Hepatocyte (in vitro differentiated cells): ENCODE measurements at regions not wholly inside any gene's neighbourhood (a gene's known extent, or its start where the extent isn't known, plus 50 kb on each side); places are given as distances from the start of the nearest gene placed in this dataset.
A peak's percentile ranks its signal among the peaks of the same experiment; 100 is the strongest.

ENCODE experiments used
- DNase-seq: peaks from one replicate; pipeline ENCODE4 v3.0.0-alpha.2; 2016; ENCODE audit warnings: low spot score
- H2AFZ ChIP-seq: fragments of 200-600 bp; sonication (generic); 2 replicates; pipeline ENCODE4 v1.6.0; 2016; ENCODE audit warnings: antibody characterized with exemption, mild to moderate bottlenecking
- H3K27ac ChIP-seq: fragments of 200-600 bp; sonication (generic); 2 replicates; pipeline ENCODE4 v1.5.1; 2016; ENCODE audit warnings: mild to moderate bottlenecking
- H3K27me3 ChIP-seq: fragments of 200-600 bp; sonication (generic); 2 replicates; pipeline ENCODE4 v1.6.1; 2016
- H3K36me3 ChIP-seq: fragments of 200-600 bp; sonication (generic); replicated peaks from 2 replicates; pipeline ENCODE4 v1.5.1; 2016; ENCODE audit warnings: low read depth; ENCODE audit not compliant: insufficient read depth
- H3K4me1 ChIP-seq: fragments of 200-600 bp; sonication (generic); 2 replicates; pipeline ENCODE4 v1.5.1; 2016; ENCODE audit warnings: mild to moderate bottlenecking, moderate library complexity; ENCODE audit not compliant: insufficient read depth
- H3K4me2 ChIP-seq: fragments of 200-600 bp; sonication (generic); 2 replicates; pipeline ENCODE4 v1.6.0; 2016
- H3K4me3 ChIP-seq: fragments of 200-600 bp; sonication (generic); 2 replicates; pipeline ENCODE4 v1.5.1; 2016; ENCODE audit warnings: mild to moderate bottlenecking
- H3K79me2 ChIP-seq: fragments of 200-600 bp; sonication (generic); 2 replicates; pipeline ENCODE4 v1.6.0; 2017; ENCODE audit warnings: mild to moderate bottlenecking
- H3K9me2 ChIP-seq: fragments of 200-600 bp; sonication (generic); replicated peaks from 2 replicates; pipeline ENCODE4 v1.6.0; 2017; ENCODE audit warnings: mild to moderate bottlenecking; ENCODE audit not compliant: insufficient read depth
- H3K9me3 ChIP-seq: fragments of 200-600 bp; sonication (generic); 2 replicates; pipeline ENCODE4 v1.5.1; 2016; ENCODE audit warnings: low read depth, mild to moderate bottlenecking
- H4K20me1 ChIP-seq: fragments of 200-600 bp; sonication (generic); 2 replicates; pipeline ENCODE4 v1.6.0; 2016; ENCODE audit warnings: mild to moderate bottlenecking; ENCODE audit not compliant: insufficient read depth, poor library complexity, severe bottlenecking
- EZH2 ChIP-seq: fragments of 200-600 bp; sonication (generic); IDR thresholded peaks from 2 replicates; pipeline ENCODE4 v1.6.1; 2016; ENCODE audit warnings: antibody characterized with exemption, mild to moderate bottlenecking, borderline replicate concordance
- EZH2phosphoT487 ChIP-seq: fragments of 200-600 bp; sonication (generic); IDR thresholded peaks from one replicate; pipeline ENCODE4 v1.6.1; 2018; ENCODE audit warnings: antibody characterized with exemption, mild to moderate bottlenecking, low read depth, moderate library complexity; ENCODE audit not compliant: unreplicated experiment, severe bottlenecking
- WGBS: methylation state at CpG from one replicate; pipeline ENCODE4 v1.1.6; 2016; ENCODE audit warnings: low lambda C conversion rate; ENCODE audit errors: missing lambda C conversion rate; 5-methylcytosine and 5-hydroxymethylcytosine counted together
- TF ChIP-seq, protein P1 (sequence below): fragments of 200-600 bp; sonication (generic); IDR thresholded peaks from 2 replicates; pipeline ENCODE4 v1.5.1; 2016; ENCODE audit warnings: antibody characterized with exemption, mild to moderate bottlenecking; ENCODE audit not compliant: poor library complexity

DNA sequence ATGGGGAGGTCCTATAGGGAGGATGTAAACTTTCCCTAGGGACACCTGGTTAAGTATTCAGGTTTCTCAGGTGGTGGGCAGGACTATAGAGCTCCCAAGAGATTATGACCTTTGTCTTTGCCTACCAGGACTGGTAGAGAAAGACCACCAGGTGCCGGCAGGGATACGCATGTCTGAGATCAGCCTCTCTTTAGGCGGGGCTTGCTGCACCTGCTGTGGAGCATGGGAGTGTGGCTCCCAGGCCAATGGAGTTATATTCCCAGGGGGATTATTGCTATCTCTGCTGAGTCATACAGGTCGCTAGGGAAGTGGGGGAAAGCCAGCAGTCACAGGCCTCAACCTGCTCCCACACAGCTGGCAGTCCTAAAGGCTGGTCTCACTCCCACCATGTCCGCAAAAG lies 280.5 kb upstream of the MMS22L start:
- DNase-seq, result no peak
- Histone ChIP-seq H4K20me1 (no peaks in the 10 kb centered on the region), H3K4me3 (no peak overlapping the region), H3K27me3 (no peaks in the 10 kb centered on the region), H3K9me2 (no peaks in the 10 kb centered on the region), H3K4me2 (no peak overlapping the region), H2AFZ (no peak overlapping the region), H3K36me3 (no peaks in the 10 kb centered on the region), H3K27ac (no peak overlapping the region), H3K4me1 (no peaks in the 10 kb centered on the region), H3K79me2 (no peaks in the 10 kb centered on the region), H3K9me3 (no peaks in the 10 kb centered on the region)
- TF ChIP-seq, protein P1, sequence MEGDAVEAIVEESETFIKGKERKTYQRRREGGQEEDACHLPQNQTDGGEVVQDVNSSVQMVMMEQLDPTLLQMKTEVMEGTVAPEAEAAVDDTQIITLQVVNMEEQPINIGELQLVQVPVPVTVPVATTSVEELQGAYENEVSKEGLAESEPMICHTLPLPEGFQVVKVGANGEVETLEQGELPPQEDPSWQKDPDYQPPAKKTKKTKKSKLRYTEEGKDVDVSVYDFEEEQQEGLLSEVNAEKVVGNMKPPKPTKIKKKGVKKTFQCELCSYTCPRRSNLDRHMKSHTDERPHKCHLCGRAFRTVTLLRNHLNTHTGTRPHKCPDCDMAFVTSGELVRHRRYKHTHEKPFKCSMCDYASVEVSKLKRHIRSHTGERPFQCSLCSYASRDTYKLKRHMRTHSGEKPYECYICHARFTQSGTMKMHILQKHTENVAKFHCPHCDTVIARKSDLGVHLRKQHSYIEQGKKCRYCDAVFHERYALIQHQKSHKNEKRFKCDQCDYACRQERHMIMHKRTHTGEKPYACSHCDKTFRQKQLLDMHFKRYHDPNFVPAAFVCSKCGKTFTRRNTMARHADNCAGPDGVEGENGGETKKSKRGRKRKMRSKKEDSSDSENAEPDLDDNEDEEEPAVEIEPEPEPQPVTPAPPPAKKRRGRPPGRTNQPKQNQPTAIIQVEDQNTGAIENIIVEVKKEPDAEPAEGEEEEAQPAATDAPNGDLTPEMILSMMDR, result no peak
- TF ChIP-seq EZH2 (no peak), EZH2phosphoT487 (no peak)
- WGBS, result 87% methylated on average over 5 of the region's 5 CpGs

DNA sequence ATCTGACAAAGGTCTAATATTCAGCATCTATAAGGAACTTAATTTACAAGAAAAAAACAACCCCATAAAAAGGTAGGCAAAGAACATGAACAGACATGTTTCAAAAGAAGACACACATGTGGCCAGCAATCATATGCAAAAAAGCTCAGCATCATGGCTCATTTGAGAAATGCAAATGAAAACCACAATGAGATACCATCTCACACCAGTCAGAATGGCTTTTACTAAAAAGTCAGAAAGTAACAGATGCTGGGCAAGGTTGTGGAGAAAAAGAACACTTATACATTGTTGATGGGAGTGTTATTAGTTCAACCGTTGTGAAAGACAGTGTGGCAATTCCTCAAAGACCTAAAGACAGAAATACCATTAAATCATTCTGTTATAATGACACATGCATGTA lies 289.9 kb upstream of the MMS22L start:
- H3K27ac ChIP-seq, result no peak overlapping the region

DNA sequence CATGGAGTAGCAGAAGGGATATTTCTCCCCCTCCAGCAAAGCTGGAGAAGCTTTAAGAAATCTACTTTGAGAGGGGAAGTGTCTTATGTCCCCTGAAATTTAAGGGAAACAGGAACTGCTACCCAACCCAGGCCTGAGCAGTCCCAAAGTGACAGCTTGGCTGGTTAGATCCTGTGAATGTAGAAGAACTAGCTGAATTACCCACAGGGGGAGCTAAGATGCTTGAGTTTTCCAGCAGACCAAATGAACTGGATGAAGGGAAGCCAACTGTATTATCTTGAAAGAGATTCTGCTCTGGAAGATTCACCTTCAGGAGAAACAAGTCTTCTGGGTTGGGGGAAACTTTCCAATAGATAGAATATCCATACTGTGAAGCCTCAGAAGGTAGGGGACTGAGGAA lies 303.3 kb upstream of the MMS22L start:
- TF ChIP-seq, protein P1, result peak; percentile 31
- TF ChIP-seq EZH2phosphoT487, result no peak
- Histone ChIP-seq H3K4me3 (no peak overlapping the region), H3K36me3 (no peaks in the 10 kb centered on the region), H4K20me1 (no peaks in the 10 kb centered on the region), H3K27ac (no peak overlapping the region), H3K9me3 (no peaks in the 10 kb centered on the region), H2AFZ (no peak overlapping the region), H3K79me2 (no peaks in the 10 kb centered on the region), H3K4me1 (no peaks in the 10 kb centered on the region), H3K27me3 (no peaks in the 10 kb centered on the region), H3K9me2 (no peaks in the 10 kb centered on the region), H3K4me2 (no peak overlapping the region)
- DNase-seq, result peak; percentile 27

More for the DNA sequence above, 289.9 kb upstream of the MMS22L start:
- Histone ChIP-seq H3K9me2 (no peaks in the 10 kb centered on the region), H4K20me1 (no peaks in the 10 kb centered on the region), H2AFZ (no peak overlapping the region), H3K36me3 (no peaks in the 10 kb centered on the region), H3K4me2 (no peak overlapping the region), H3K79me2 (no peaks in the 10 kb centered on the region), H3K27me3 (no peaks in the 10 kb centered on the region), H3K4me3 (no peak overlapping the region), H3K9me3 (no peaks in the 10 kb centered on the region), H3K4me1 (no peaks in the 10 kb centered on the region)
- TF ChIP-seq EZH2 (no peak), EZH2phosphoT487 (no peak)
- TF ChIP-seq, protein P1, result no peak
- no peak for DNase-seq
- 89% methylated on average over 1 of the region's 1 CpG for WGBS

DNA sequence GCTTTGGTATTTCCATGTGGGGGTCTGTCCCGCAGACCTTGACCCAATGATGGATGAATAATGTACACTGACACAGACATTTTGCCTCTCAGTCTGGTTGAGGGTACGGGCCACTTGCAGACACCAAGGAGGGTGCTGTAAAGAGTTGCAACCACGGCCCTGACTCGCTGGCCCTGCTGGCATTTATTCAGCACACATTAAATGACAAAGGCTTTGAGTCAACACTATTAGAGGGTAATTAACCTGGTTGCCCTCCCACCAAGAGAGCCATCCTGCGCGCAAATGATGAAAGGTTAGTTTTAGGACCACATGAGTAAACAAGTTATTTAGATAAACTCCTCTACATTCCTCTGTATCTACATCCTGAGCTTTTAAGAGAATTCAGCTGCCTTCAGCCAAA lies 308.9 kb upstream of the MMS22L start:
- TF ChIP-seq, protein P1, result no peak
- TF ChIP-seq EZH2phosphoT487 (no peak), EZH2 (no peak)
- 46% methylated on average over 6 of the region's 6 CpGs for WGBS
- no peaks in the 10 kb centered on the region for H3K4me1 ChIP-seq
- no peaks in the 10 kb centered on the region for H4K20me1 ChIP-seq
- H3K79me2 ChIP-seq, result no peaks in the 10 kb centered on the region
- H2AFZ ChIP-seq, result no peak overlapping the region
- H3K27me3 ChIP-seq, result no peaks in the 10 kb centered on the region
- no peaks in the 10 kb centered on the region for H3K9me3 ChIP-seq
- DNase-seq, result no peak
- H3K27ac ChIP-seq, result no peak overlapping the region
- no peak overlapping the region for H3K4me3 ChIP-seq
- no peak overlapping the region for H3K4me2 ChIP-seq
- no peaks in the 10 kb centered on the region for H3K36me3 ChIP-seq
- no peaks in the 10 kb centered on the region for H3K9me2 ChIP-seq
